Keratinocyte (primary cell): ENCODE measurements at regions not wholly inside any gene's neighbourhood (a gene's known extent, or its start where the extent isn't known, plus 50 kb on each side); places are given as distances from the start of the nearest gene placed in this dataset.

Source experiments
- DNase-seq: peaks from one replicate; pipeline ENCODE4 v3.0.0-alpha.2; 2011; ENCODE audit warnings: low read depth, missing footprints, low spot score
- FAIRE-seq: peaks from 2 replicates; lab custom pipeline; 2011; peaks lifted over from hg19 to GRCh38; lab: Jason Lieb, UNC
- H2AFZ ChIP-seq: 2 replicates; pipeline ENCODE4 v1.6.0; 2012; ENCODE audit warnings: low read length, control low read depth, inconsistent platforms; ENCODE audit not compliant: control insufficient read depth
- H3K27ac ChIP-seq: 2 replicates; pipeline ENCODE4 v1.5.1; 2011; ENCODE audit warnings: low read length; ENCODE audit not compliant: control insufficient read depth, insufficient read depth
- H3K27me3 ChIP-seq: 3 replicates; pipeline ENCODE4 v1.6.0; 2011; ENCODE audit warnings: low read length; ENCODE audit not compliant: control insufficient read depth, insufficient read depth; ENCODE audit errors: extremely low read depth
- H3K36me3 ChIP-seq, 2 experiments: 2 replicates in 1 of 2; 3 replicates in 1 of 2; pipeline ENCODE4 v1.5.1; 2011; ENCODE audit warnings: low read length in 2 of 2, mild to moderate bottlenecking in 1 of 2; ENCODE audit not compliant: control insufficient read depth in 2 of 2, insufficient read depth in 2 of 2; ENCODE audit errors: extremely low read depth in 1 of 2
- H3K4me1 ChIP-seq: 3 replicates; pipeline ENCODE4 v1.5.1; 2011; ENCODE audit warnings: low read length; ENCODE audit not compliant: control insufficient read depth, insufficient read depth; ENCODE audit errors: extremely low read depth
- H3K4me2 ChIP-seq: 3 replicates; pipeline ENCODE4 v1.6.0; 2011; ENCODE audit warnings: low read depth, low read length; ENCODE audit not compliant: control insufficient read depth, insufficient read depth; ENCODE audit errors: extremely low read depth
- H3K4me3 ChIP-seq, 3 experiments: fragments of 200-600 bp in 1 of 3; sonication (generic) in 1 of 3; 2 replicates in 2 of 3; 3 replicates in 1 of 3; pipeline ENCODE4 v1.5.1; 2011 to 2016; ENCODE audit warnings: low read length in 3 of 3, mild to moderate bottlenecking in 3 of 3, control low read depth in 2 of 3, inconsistent platforms in 1 of 3, low read depth in 1 of 3, mixed read lengths in 1 of 3, mixed run types in 1 of 3, moderate library complexity in 1 of 3; ENCODE audit not compliant: control insufficient read depth in 2 of 3, insufficient read depth in 2 of 3; ENCODE audit errors: extremely low read depth in 1 of 3
- H3K79me2 ChIP-seq: 2 replicates; pipeline ENCODE4 v1.6.0; 2012; ENCODE audit warnings: low read length; ENCODE audit not compliant: control insufficient read depth, insufficient read depth
- H3K9ac ChIP-seq: 3 replicates; pipeline ENCODE4 v1.6.0; 2011; ENCODE audit warnings: low read length; ENCODE audit not compliant: control insufficient read depth, insufficient read depth; ENCODE audit errors: extremely low read depth
- H3K9me1 ChIP-seq: 3 replicates; pipeline ENCODE4 v1.6.0; 2011; ENCODE audit warnings: low read length; ENCODE audit not compliant: control insufficient read depth, insufficient read depth; ENCODE audit errors: extremely low read depth
- H3K9me3 ChIP-seq: 2 replicates; pipeline ENCODE4 v1.5.1; 2012; ENCODE audit warnings: low read depth, low read length; ENCODE audit not compliant: control insufficient read depth
- H4K20me1 ChIP-seq: 3 replicates; pipeline ENCODE4 v1.6.0; 2011; ENCODE audit warnings: low read length; ENCODE audit not compliant: control insufficient read depth, insufficient read depth; ENCODE audit errors: extremely low read depth
- EZH2 ChIP-seq: IDR thresholded peaks from one replicate; pipeline ENCODE4 v1.6.1; 2012; ENCODE audit warnings: inconsistent platforms, mild to moderate bottlenecking, low read length, moderate library complexity
- dilution Hi-C: fragments of 300-500 bp; cut with MboI; formaldehyde crosslinking; loops from one replicate; pipeline ENCODE4 v1.7.0; 2020; ENCODE audit warnings: low sequenced_read_pairs; ENCODE audit not compliant: extremely low pct_ligation_motif_present
- TF ChIP-seq, protein P1 (sequence below), 3 experiments: IDR thresholded peaks in 1 of 3; conservative IDR thresholded peaks in 1 of 3; optimal IDR thresholded peaks in 1 of 3; 2 replicates in 2 of 3; 3 replicates in 1 of 3; pipeline versions ENCODE3 to v1.5.1; 2011; ENCODE audit warnings: low read length in 3 of 3, mild to moderate bottlenecking in 3 of 3, moderate library complexity in 2 of 3, control low read depth in 1 of 3, inconsistent platforms in 1 of 3; ENCODE audit not compliant: insufficient read depth in 2 of 3; ENCODE audit errors: extremely low read depth in 1 of 3

DNA sequence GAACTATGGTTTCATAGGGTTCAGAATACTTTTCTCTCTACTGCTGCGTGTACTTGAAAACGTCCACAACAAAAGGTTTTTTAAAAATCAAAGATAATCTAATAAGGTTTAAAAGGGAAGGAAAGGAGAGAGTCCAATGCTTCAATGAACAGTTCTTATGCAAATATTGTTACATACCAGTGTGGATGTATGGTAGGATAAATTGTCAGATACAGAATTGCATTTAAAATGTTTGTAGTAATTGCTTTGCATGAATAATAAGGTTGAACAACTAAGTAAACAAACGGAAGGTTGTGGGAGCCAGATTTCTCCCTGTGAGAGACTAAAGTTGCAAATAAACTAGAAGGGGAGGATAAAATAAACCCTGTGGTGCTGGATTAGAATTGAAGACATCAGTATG is 53.8 kb upstream of the RBBP8 start:
- no peak for DNase-seq
- dilution Hi-C loops, result no loop called here
- no peak for FAIRE-seq

DNA sequence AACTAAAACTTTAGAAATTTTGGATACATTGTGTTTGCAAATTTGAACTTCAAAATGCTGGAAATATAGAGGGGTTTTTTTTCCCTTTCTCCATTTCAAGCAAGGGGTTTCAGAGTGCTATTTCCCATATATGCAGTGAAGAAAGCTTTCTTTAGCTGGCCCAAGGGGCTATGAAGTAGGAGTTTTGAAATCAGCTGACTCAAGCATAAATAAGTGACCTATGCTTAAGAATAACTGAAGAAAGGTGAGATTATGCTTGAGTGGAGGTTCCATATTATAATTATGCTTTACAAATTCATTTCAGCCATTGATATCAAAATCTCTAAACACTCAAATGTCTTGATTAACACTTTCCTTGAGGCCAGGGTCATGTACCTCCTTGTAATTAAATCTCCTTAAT is 51.0 kb upstream of the RBBP8 start:
- Histone ChIP-seq H4K20me1 (no peaks in the 10 kb centered on the region), H3K9me3 (no peaks in the 10 kb centered on the region), H3K27ac (no peak overlapping the region), H3K4me3 (no peak overlapping the region), H3K36me3 (no peaks in the 10 kb centered on the region), H3K79me2 (no peaks in the 10 kb centered on the region), H3K4me2 (no peak overlapping the region), H3K27me3 (no peaks in the 10 kb centered on the region), H2AFZ (no peak overlapping the region), H3K9ac (no peak overlapping the region), H3K4me1 (no peaks in the 10 kb centered on the region), H3K9me1 (no peaks in the 10 kb centered on the region)
- FAIRE-seq (no peak), DNase-seq (no peak)
- dilution Hi-C loops, result no loop called here
- TF ChIP-seq, protein P1, sequence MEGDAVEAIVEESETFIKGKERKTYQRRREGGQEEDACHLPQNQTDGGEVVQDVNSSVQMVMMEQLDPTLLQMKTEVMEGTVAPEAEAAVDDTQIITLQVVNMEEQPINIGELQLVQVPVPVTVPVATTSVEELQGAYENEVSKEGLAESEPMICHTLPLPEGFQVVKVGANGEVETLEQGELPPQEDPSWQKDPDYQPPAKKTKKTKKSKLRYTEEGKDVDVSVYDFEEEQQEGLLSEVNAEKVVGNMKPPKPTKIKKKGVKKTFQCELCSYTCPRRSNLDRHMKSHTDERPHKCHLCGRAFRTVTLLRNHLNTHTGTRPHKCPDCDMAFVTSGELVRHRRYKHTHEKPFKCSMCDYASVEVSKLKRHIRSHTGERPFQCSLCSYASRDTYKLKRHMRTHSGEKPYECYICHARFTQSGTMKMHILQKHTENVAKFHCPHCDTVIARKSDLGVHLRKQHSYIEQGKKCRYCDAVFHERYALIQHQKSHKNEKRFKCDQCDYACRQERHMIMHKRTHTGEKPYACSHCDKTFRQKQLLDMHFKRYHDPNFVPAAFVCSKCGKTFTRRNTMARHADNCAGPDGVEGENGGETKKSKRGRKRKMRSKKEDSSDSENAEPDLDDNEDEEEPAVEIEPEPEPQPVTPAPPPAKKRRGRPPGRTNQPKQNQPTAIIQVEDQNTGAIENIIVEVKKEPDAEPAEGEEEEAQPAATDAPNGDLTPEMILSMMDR (optimal IDR thresholded peaks at IDR 0.05 in 1 of 3, IDR thresholded peaks at IDR 0.05 in 1 of 3, conservative IDR thresholded peaks at IDR 0.05 in 1 of 3; ENCODE audit: extremely low read depth in 1 of 3, insufficient read depth in 2 of 3, low read length in 3 of 3), result no peak
- no peak for TF ChIP-seq EZH2

More for the DNA sequence above, 53.8 kb upstream of the RBBP8 start:
- Histone ChIP-seq H3K27me3 (no peaks in the 10 kb centered on the region), H3K36me3 (no peaks in the 10 kb centered on the region), H2AFZ (no peak overlapping the region), H3K79me2 (no peaks in the 10 kb centered on the region), H3K9me1 (no peaks in the 10 kb centered on the region), H3K4me2 (no peak overlapping the region), H4K20me1 (no peaks in the 10 kb centered on the region), H3K4me3 (no peak overlapping the region), H3K9me3 (no peaks in the 10 kb centered on the region), H3K4me1 (no peaks in the 10 kb centered on the region), H3K9ac (no peak overlapping the region), H3K27ac (no peak overlapping the region)
- TF ChIP-seq, protein P1 (optimal IDR thresholded peaks at IDR 0.05 in 1 of 3, IDR thresholded peaks at IDR 0.05 in 1 of 3, conservative IDR thresholded peaks at IDR 0.05 in 1 of 3; ENCODE audit: extremely low read depth in 1 of 3, insufficient read depth in 2 of 3, low read length in 3 of 3), result no peak
- TF ChIP-seq EZH2, result no peak
